GM21529 (cell line): ENCODE measurements at regions not wholly inside any gene's neighbourhood (a gene's known extent, or its start where the extent isn't known, plus 50 kb on each side); places are given as distances from the start of the nearest gene placed in this dataset.

Experiments
- ATAC-seq: cut with Tn5 transposase; IDR thresholded peaks from one replicate; pipeline ENCODE4 v1.9.1; 2021; ENCODE audit not compliant: unreplicated experiment

- ATAC-seq, result no peak
Measured at GRCh38 chr12:124185971-124186686, 108.8 kb upstream of the RFLNA start.

GRCh38 chr12:124188084-124188483 is 106.8 kb upstream of the RFLNA start:
- ATAC-seq, result no peak

GRCh38 chr12:124188561-124189405 is 106.1 kb upstream of the RFLNA start:
- ATAC-seq, result no peak

GRCh38 chr12:124190312-124191023 is 104.4 kb upstream of the RFLNA start:
- ATAC-seq, result no peak

GRCh38 chr12:124191024-124191359 is 103.9 kb upstream of the RFLNA start:
- ATAC-seq, result no peak

- no peak for ATAC-seq
Measured at GRCh38 chr12:124191966-124192365, 102.9 kb upstream of the RFLNA start.

- no peak for ATAC-seq
Measured at GRCh38 chr12:124194264-124194892, 100.5 kb upstream of the RFLNA start.

GRCh38 chr12:124194893-124195566 is 99.9 kb upstream of the RFLNA start:
- ATAC-seq, result no peak

GRCh38 chr12:124195567-124195942 is 99.3 kb upstream of the RFLNA start:
- no peak for ATAC-seq

- ATAC-seq, result no peak
Measured at GRCh38 chr12:124196236-124196635, 98.7 kb upstream of the RFLNA start.

GRCh38 chr12:124201248-124201647 is 93.6 kb upstream of the RFLNA start:
- no peak for ATAC-seq

- ATAC-seq, result no peak
Measured at GRCh38 chr12:124203176-124203575, 91.7 kb upstream of the RFLNA start.

- ATAC-seq, result no peak
Measured at GRCh38 chr12:124205405-124205804, 89.5 kb upstream of the RFLNA start.

- ATAC-seq, result no peak
Measured at GRCh38 chr12:124207049-124207448, 87.8 kb upstream of the RFLNA start.

- ATAC-seq, result no peak
Measured at GRCh38 chr12:124207617-124208016, 87.3 kb upstream of the RFLNA start.

GRCh38 chr12:124208489-124208888 is 86.4 kb upstream of the RFLNA start:
- ATAC-seq, result no peak

GRCh38 chr12:124210991-124211577 is 83.8 kb upstream of the RFLNA start:
- no peak for ATAC-seq

GRCh38 chr12:124211753-124212152 is 83.1 kb upstream of the RFLNA start:
- ATAC-seq, result no peak

GRCh38 chr12:124213666-124214347 is 81.1 kb upstream of the RFLNA start:
- ATAC-seq, result no peak

- ATAC-seq, result no peak
Measured at GRCh38 chr12:124214574-124214973, 80.3 kb upstream of the RFLNA start.
